CD4-positive, alpha-beta T cell (primary cell): ENCODE measurements at regions not wholly inside any gene's neighbourhood (a gene's known extent, or its start where the extent isn't known, plus 50 kb on each side); places are given as distances from the start of the nearest gene placed in this dataset.

Experiments
- ATAC-seq: fragments of 200-7000 bp; cut with Tn5 transposase; one replicate; pipeline ENCODE4 v1.10.0; 2022; ENCODE audit warnings: mild to moderate bottlenecking; ENCODE audit not compliant: poor library complexity
- CTCF ChIA-PET: fragments of 350-600 bp; sonication (Branson Sonifier 250); formaldehyde crosslinking; loops from one replicate; lab custom pipeline; 2021; ENCODE audit warnings: antibody characterized with exemption, inconsistent platforms; lab: Charles Lee
- POLR2A ChIA-PET: fragments of 350-600 bp; sonication (Branson Sonifier 250); formaldehyde crosslinking; loops from one replicate; lab custom pipeline; 2021; ENCODE audit warnings: antibody characterized with exemption, inconsistent platforms; lab: Charles Lee
- DNase-seq, 14 experiments: peaks; one replicate each; pipeline ENCODE4 v3.0.0-alpha.2; 2013 to 2020; ENCODE audit warnings: mixed read lengths in 2 of 14
- H3K27ac ChIP-seq, 2 donors: one replicate each; pipeline versions ENCODE4 v1.5.1 to v1.7.0; 2013; ENCODE audit warnings: low read length in 2 of 2, low read depth in 1 of 2, mild to moderate bottlenecking in 1 of 2
- H3K27me3 ChIP-seq, 2 experiments: 1 replicate in 1 of 2; 2 replicates in 1 of 2; pipeline versions ENCODE4 v1.6.1 to v1.7.0; 2013; ENCODE audit warnings: low read length in 2 of 2, control low read depth in 1 of 2, mild to moderate bottlenecking in 1 of 2, moderate library complexity in 1 of 2; ENCODE audit not compliant: insufficient read depth in 2 of 2, control insufficient read depth in 1 of 2
- H3K36me3 ChIP-seq: one replicate; pipeline ENCODE4 v1.6.1; 2013; ENCODE audit warnings: low read length, control low read depth; ENCODE audit not compliant: insufficient read depth
- H3K4me1 ChIP-seq: one replicate; pipeline ENCODE4 v1.6.1; 2013; ENCODE audit warnings: low read length, control low read depth; ENCODE audit not compliant: insufficient read depth
- H3K4me3 ChIP-seq: one replicate; pipeline ENCODE4 v1.5.1; 2013; ENCODE audit warnings: mild to moderate bottlenecking, low read length, moderate library complexity
- H3K9me3 ChIP-seq, 2 experiments: 1 replicate in 1 of 2; 2 replicates in 1 of 2; pipeline versions ENCODE4 v1.6.1 to v1.7.0; 2013; ENCODE audit warnings: low read length in 2 of 2, mild to moderate bottlenecking in 2 of 2, control low read depth in 1 of 2, moderate library complexity in 1 of 2; ENCODE audit not compliant: control insufficient read depth in 1 of 2, insufficient read depth in 1 of 2
- H3K27ac Mint-ChIP-seq: one replicate; pipeline ENCODE4 v1.8.0; 2020; ENCODE audit warnings: mixed read lengths
- H3K27me3 Mint-ChIP-seq: one replicate; pipeline ENCODE4 v1.8.0; 2021; ENCODE audit warnings: mixed read lengths
- H3K36me3 Mint-ChIP-seq: one replicate; pipeline ENCODE4 v1.8.0; 2021; ENCODE audit warnings: low read depth, mixed read lengths
- H3K4me1 Mint-ChIP-seq: one replicate; pipeline ENCODE4 v1.8.0; 2021; ENCODE audit warnings: low read depth, mixed read lengths
- H3K4me3 Mint-ChIP-seq: one replicate; pipeline ENCODE4 v1.8.0; 2020; ENCODE audit warnings: mild to moderate bottlenecking, mixed read lengths
- H3K9me3 Mint-ChIP-seq: one replicate; pipeline ENCODE4 v1.8.0; 2020; ENCODE audit warnings: mixed read lengths
- intact Hi-C, 2 experiments: fragments of 100-400 bp; cut with DNase I in 1 of 2; cut with micrococcal nuclease in 1 of 2; formaldehyde crosslinking; loops; one replicate each; pipeline versions ENCODE4 v1.15.1 to v1.9.0; 2023 to 2025; cut with DNase I, micrococcal nuclease
- TF ChIP-seq, protein P1 (sequence below): fragments of 200-600 bp; IDR thresholded peaks from one replicate; pipeline ENCODE4 v1.8.0; 2022; ENCODE audit warnings: antibody characterized with exemption, mild to moderate bottlenecking

DNA sequence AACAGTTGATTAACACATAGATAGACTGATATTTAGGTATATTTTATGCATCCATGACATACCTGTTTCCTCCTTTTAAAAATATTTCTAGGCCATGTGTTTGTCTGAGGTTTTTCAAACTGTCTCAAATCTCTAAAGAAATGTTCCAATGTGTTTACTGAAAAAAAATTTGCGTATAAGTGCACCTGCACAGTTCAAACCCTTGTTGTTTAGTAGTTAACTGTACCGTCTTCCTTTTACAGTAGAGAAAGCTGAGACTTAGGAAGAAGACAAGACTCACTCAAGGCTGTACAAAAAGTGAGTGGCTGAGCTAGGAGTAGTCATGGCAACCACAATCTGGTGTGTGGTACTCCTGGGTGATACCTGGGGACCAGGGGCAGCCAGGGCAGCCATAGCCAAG, 934.6 kb downstream of the VRK1 start:
- no peak overlapping the region for H3K4me3 ChIP-seq
- Mint-ChIP-seq H3K9me3 (no peaks in the 10 kb centered on the region), H3K4me3 (no peak overlapping the region), H3K27me3 (no peaks in the 10 kb centered on the region), H3K4me1 (peaks cover 39% of the 10 kb centered on the region), H3K27ac (peak overlapping the region; percentile 74), H3K36me3 (no peaks in the 10 kb centered on the region)
- H3K27ac ChIP-seq: no peak overlapping the region
- H3K4me1 ChIP-seq: peaks cover 13% of the 10 kb centered on the region
- H3K36me3 ChIP-seq: no peaks in the 10 kb centered on the region
- DNase-seq (no peak), ATAC-seq (no peak)
- intact Hi-C loops: loop anchor here in 1 of 2 experiments (1.0 kb wide), 1 partner anchor 7 kb away; no protein-coding TSS in a partner anchor
- TF ChIP-seq, protein P1, sequence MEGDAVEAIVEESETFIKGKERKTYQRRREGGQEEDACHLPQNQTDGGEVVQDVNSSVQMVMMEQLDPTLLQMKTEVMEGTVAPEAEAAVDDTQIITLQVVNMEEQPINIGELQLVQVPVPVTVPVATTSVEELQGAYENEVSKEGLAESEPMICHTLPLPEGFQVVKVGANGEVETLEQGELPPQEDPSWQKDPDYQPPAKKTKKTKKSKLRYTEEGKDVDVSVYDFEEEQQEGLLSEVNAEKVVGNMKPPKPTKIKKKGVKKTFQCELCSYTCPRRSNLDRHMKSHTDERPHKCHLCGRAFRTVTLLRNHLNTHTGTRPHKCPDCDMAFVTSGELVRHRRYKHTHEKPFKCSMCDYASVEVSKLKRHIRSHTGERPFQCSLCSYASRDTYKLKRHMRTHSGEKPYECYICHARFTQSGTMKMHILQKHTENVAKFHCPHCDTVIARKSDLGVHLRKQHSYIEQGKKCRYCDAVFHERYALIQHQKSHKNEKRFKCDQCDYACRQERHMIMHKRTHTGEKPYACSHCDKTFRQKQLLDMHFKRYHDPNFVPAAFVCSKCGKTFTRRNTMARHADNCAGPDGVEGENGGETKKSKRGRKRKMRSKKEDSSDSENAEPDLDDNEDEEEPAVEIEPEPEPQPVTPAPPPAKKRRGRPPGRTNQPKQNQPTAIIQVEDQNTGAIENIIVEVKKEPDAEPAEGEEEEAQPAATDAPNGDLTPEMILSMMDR: no peak
- CTCF ChIA-PET: interaction anchor here (1.4 kb wide), 1 partner anchor 23 kb away, joined by 3 read pairs; no protein-coding TSS in a partner anchor
- POLR2A ChIA-PET: no interaction called here
- H3K27me3 ChIP-seq: no peaks in the 10 kb centered on the region
- no peaks in the 10 kb centered on the region for H3K9me3 ChIP-seq

DNA sequence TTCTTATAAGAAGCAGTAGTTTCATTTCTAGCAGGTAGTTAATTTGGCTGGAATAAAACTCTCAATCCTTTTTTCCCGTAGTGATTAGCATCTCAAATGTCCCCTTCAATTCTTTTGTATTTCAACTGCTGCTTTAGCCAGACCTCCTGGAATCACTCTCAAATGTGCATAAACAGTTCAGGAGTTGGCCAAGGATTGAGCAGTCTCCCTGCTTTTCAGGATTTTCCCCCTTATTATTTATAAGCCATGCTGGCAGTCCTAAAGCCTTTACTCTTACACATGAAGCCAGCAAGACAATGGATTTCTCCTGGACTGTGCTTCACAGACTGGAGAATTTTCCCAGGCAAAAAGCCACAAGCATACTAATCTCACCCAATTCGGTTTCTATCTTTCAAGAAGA, 950.1 kb downstream of the VRK1 start:
- no peaks in the 10 kb centered on the region for H3K27me3 ChIP-seq
- Mint-ChIP-seq H3K4me1 (no peaks in the 10 kb centered on the region), H3K27me3 (no peaks in the 10 kb centered on the region), H3K9me3 (peaks cover 8% of the 10 kb centered on the region), H3K36me3 (no peaks in the 10 kb centered on the region), H3K4me3 (no peak overlapping the region), H3K27ac (no peak overlapping the region)
- DNase-seq (no peak), ATAC-seq (no peak)
- H3K4me3 ChIP-seq: no peak overlapping the region
- ChIA-PET POLR2A (no interaction called here), CTCF (no interaction called here)
- H3K9me3 ChIP-seq: no peaks in the 10 kb centered on the region
- H3K4me1 ChIP-seq: no peaks in the 10 kb centered on the region
- H3K27ac ChIP-seq: no peak overlapping the region
- H3K36me3 ChIP-seq: no peaks in the 10 kb centered on the region
- TF ChIP-seq, protein P1: no peak
- intact Hi-C loops: no loop called here

DNA sequence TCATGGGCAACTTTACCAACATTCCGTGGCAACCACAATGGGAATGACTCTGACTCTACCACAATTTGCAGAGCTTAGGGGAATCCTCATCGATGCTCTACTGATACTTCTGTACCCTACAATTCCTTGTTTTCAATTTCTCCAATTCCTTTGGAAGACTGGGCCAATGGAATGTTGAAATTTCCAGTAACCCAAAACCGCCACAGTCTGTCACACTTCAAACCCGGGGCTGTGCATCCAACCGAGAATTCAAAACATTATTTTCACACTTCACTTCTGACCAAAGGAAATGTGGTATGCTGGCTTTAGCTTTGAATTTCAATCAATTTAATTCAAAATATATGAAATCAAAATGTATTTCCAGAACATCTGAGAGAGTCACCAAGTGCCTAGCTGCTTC, 951.4 kb downstream of the VRK1 start:
- H3K4me3 Mint-ChIP-seq: no peak overlapping the region
- H3K27ac Mint-ChIP-seq: no peak overlapping the region
- Histone ChIP-seq H3K27ac (no peak overlapping the region), H3K4me3 (no peak overlapping the region), H3K9me3 (no peaks in the 10 kb centered on the region), H3K27me3 (no peaks in the 10 kb centered on the region), H3K4me1 (no peaks in the 10 kb centered on the region), H3K36me3 (no peaks in the 10 kb centered on the region)
- H3K36me3 Mint-ChIP-seq: no peaks in the 10 kb centered on the region
- DNase-seq: no peak
- ChIA-PET POLR2A (no interaction called here), CTCF (no interaction called here)
- intact Hi-C loops: no loop called here
- H3K4me1 Mint-ChIP-seq: no peaks in the 10 kb centered on the region
- H3K9me3 Mint-ChIP-seq: peaks cover 8% of the 10 kb centered on the region
- ATAC-seq: no peak
- no peaks in the 10 kb centered on the region for H3K27me3 Mint-ChIP-seq
- TF ChIP-seq, protein P1: no peak
